PC-9 (cell line): ENCODE measurements at regions not wholly inside any gene's neighbourhood (a gene's known extent, or its start where the extent isn't known, plus 50 kb on each side); places are given as distances from the start of the nearest gene placed in this dataset.

Experiments used
- CTCF ChIP-seq: fragments of 200-600 bp; sonication (generic); conservative IDR thresholded peaks from 2 replicates; pipeline ENCODE4 v1.6.1; 2017; ENCODE audit warnings: mixed run types, antibody characterized with exemption, mild to moderate bottlenecking, moderate library complexity
- EZH2 ChIP-seq: fragments of 200-600 bp; sonication (generic); IDR thresholded peaks from 2 replicates; pipeline ENCODE4 v1.8.0; 2017; ENCODE audit warnings: antibody characterized with exemption, low read depth

- TF ChIP-seq EZH2 (no peak), CTCF (no peak)
Observed at GRCh38 chr1:81190003-81190402, 610.7 kb upstream of the ADGRL2 start.
